IgD-negative memory B cell (primary cell): ENCODE measurements at regions not wholly inside any gene's neighbourhood (a gene's known extent, or its start where the extent isn't known, plus 50 kb on each side); places are given as distances from the start of the nearest gene placed in this dataset.

Experiments used
- H3K27ac Mint-ChIP-seq, 3 donors: one replicate each; pipeline ENCODE4 v1.8.0; 2020 to 2022; ENCODE audit warnings: mild to moderate bottlenecking in 3 of 3, mixed read lengths in 3 of 3, moderate library complexity in 1 of 3
- H3K27me3 Mint-ChIP-seq: one replicate; pipeline ENCODE4 v1.8.0; 2021; ENCODE audit warnings: mixed read lengths
- H3K36me3 Mint-ChIP-seq: one replicate; pipeline ENCODE4 v1.8.0; 2020; ENCODE audit warnings: mild to moderate bottlenecking, mixed read lengths
- H3K4me1 Mint-ChIP-seq, 3 donors: one replicate each; pipeline ENCODE4 v1.8.0; 2020 to 2022; ENCODE audit warnings: mixed read lengths in 3 of 3, mild to moderate bottlenecking in 1 of 3
- H3K4me3 Mint-ChIP-seq, 4 donors: one replicate each; pipeline ENCODE4 v1.8.0; 2020 to 2022; ENCODE audit warnings: mild to moderate bottlenecking in 4 of 4, mixed read lengths in 4 of 4, moderate library complexity in 3 of 4
- H3K9me3 Mint-ChIP-seq, 3 donors: one replicate each; pipeline ENCODE4 v1.8.0; 2020 to 2021; ENCODE audit warnings: mixed read lengths in 3 of 3, mild to moderate bottlenecking in 1 of 3

DNA sequence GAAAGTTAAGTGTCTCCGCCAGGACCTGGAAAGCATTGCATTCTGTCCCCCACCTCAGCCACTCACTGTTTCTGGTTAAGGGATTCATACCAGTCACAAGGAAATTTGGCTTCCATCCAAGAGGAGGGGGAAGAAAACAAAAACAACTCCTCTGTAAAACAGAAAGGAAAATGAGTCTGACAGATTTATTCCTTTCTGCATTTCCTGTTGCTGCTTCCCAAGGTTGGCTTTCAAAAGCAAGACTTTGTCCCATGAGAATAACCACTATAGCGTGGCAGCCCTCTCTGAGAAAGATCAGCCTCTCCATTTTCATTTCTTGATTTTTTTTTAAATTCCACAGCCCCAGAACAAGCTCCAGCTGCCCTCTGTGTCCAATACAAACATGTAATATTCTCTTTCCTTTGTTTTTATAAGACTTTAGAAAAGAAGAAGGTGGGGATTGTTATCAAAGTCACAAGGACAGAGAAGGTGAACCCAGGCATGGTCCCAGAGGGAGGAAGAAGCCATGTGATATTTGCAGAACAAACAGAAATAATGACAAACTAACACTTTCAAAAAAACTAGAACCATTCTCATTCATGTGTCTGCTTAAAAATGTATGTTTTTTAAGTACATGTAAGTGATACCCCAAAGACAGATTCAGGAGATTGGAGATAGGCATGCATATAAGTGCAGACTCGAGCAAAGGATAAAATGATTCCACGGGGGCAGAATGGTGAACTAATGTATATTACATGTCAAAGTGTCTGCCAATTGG is 90.7 kb upstream of the DCLK2 start:
- Mint-ChIP-seq H3K27me3 (no peaks in the 10 kb centered on the region), H3K9me3 (peaks cover 0 to 3% (median 0%) of the 10 kb centered on the region in 3 donors), H3K4me3 (no peak overlapping the region), H3K27ac (peak overlapping the region in 1 of 3 donors; percentile 11), H3K4me1 (peaks cover 0 to 2% (median 0%) of the 10 kb centered on the region in 3 donors), H3K36me3 (peaks cover 5% of the 10 kb centered on the region)

DNA sequence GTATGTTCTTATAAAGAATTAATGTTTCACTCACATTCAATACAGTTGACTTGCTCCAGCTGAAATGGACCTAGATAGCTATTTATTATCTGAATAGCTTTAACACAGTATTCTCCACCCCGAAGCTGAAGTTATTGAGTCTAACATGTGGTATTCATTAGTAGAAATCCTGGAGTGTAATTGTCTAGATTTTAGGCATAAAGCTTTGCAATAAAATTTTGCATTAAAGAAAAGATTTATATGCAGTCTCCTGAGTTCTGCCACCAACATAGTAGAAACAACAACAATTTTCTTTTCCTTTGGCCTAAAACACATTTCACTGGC is 90.2 kb upstream of the DCLK2 start:
- peaks cover 0 to 2% (median 0%) of the 10 kb centered on the region in 3 donors for H3K4me1 Mint-ChIP-seq
- H3K27ac Mint-ChIP-seq, result peak overlapping the region in 1 of 3 donors; percentile 11
- H3K27me3 Mint-ChIP-seq, result no peaks in the 10 kb centered on the region
- H3K4me3 Mint-ChIP-seq, result no peak overlapping the region
- H3K9me3 Mint-ChIP-seq, result peaks cover 0 to 3% (median 0%) of the 10 kb centered on the region in 3 donors
- peaks cover 4% of the 10 kb centered on the region for H3K36me3 Mint-ChIP-seq

DNA sequence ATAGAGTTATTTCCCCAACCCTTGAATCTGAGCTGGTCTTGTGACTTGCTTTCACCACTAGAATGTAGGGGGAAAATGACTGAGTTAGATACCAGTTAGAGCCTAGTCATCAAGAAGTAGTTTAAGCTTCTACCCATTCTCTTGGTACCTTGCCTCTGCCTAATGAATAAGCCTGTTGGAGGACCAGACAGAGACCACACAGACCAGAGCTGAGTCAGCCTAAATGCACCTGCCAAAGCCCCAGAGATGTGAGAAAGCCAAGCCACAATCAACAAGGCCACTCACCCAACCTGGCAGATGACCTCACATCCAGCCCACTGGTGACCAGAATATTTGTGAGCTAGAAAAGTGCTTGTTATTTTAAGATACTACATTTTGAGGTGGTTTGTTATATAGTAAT is 85.2 kb upstream of the DCLK2 start:
- Mint-ChIP-seq H3K4me1 (no peaks in the 10 kb centered on the region), H3K27me3 (no peaks in the 10 kb centered on the region), H3K9me3 (no peaks in the 10 kb centered on the region), H3K4me3 (no peak overlapping the region), H3K36me3 (peaks cover 2% of the 10 kb centered on the region), H3K27ac (no peak overlapping the region)

DNA sequence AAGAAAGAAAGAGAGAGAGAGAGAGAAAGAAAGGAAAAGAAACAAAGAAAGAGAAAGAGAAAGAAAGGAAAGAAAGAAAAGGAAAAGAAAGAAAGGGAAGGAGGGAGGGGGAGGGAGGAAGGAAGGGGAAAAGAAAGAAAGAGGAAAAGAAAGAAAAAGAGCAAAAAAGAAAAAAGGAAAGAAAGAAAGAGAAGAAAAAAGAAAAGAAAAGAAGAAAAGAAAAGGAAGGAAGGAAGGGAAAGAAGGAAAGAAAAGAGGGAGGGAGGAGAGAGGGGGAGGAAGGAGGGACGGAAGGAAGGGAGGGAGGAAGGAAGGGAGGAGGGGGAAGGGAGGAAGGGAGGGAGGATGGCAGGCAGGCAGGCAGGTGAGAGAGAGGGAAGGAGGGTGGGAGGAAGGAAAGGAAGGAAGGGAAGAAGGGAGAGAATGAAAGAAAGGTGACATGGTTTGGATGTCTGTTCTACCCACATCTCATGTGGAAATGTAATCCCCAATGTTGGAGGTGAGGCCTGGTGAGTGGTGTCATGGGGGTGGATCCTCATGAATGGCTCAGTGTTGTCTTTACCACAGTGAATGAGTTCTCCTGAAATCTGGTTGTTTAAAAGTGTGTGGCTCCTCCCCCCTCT is 83.0 kb upstream of the DCLK2 start:
- no peaks in the 10 kb centered on the region for H3K27me3 Mint-ChIP-seq
- H3K4me3 Mint-ChIP-seq, result no peak overlapping the region
- peaks cover 2% of the 10 kb centered on the region for H3K36me3 Mint-ChIP-seq
- H3K9me3 Mint-ChIP-seq, result no peaks in the 10 kb centered on the region
- no peaks in the 10 kb centered on the region for H3K4me1 Mint-ChIP-seq
- H3K27ac Mint-ChIP-seq, result no peak overlapping the region

DNA sequence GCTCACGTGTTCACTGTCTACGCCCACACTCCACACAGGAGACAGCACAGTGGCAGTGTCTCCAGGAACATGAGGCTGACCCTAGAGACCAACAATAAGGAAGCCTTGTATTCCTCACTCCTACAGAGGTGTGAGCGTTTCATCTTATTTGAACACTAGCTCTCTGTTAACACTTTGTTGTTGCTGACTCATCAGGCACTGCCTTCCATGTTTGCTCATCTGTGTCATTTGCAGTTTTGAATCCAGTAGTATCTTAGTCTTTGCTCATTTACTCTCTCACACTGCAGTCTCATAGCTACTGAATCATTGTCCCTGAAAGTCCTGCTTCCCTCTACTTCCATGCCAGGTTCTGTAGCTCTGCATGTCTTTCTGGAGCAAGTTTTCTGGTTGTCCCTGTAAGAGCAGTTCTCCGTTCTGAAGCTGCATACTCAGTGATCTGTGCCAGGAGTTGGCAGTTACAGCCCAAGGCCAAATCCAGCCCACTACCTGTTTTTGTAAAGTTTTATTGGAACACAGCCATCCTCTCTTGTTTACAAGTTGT is 80.3 kb upstream of the DCLK2 start:
- Mint-ChIP-seq H3K36me3 (no peaks in the 10 kb centered on the region), H3K4me3 (no peak overlapping the region), H3K27ac (no peak overlapping the region), H3K9me3 (no peaks in the 10 kb centered on the region), H3K4me1 (peaks cover 0 to 1% (median 0%) of the 10 kb centered on the region in 3 donors), H3K27me3 (no peaks in the 10 kb centered on the region)

DNA sequence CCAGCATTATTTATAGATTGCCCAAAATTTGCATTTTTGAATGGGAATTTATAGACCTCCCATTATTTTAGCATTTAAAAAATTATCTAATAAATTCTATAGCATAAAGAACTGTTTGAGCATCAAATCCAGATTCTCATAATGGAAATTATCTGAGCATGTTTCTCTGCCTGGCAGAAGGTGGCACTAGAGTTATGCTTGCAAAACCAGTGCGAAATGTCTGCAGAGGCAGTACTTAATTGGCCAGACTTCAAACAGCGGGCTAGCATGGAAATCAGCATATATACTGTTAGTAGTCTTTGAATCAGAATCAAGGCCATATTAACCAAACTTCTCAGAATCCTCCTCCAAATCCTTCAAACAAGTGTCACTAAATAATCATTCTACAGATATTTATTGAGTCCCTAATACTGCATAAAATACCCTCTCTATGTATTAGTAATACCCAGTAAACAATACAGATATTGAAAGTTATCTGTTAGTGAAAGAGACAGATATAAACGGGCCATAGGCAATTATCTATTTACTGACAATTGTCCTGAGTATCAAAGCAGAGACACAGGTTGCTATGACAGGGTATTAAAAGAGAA is 78.7 kb upstream of the DCLK2 start:
- Mint-ChIP-seq H3K36me3 (no peaks in the 10 kb centered on the region), H3K4me1 (peaks cover 0 to 1% (median 0%) of the 10 kb centered on the region in 3 donors), H3K27ac (no peak overlapping the region)

DNA sequence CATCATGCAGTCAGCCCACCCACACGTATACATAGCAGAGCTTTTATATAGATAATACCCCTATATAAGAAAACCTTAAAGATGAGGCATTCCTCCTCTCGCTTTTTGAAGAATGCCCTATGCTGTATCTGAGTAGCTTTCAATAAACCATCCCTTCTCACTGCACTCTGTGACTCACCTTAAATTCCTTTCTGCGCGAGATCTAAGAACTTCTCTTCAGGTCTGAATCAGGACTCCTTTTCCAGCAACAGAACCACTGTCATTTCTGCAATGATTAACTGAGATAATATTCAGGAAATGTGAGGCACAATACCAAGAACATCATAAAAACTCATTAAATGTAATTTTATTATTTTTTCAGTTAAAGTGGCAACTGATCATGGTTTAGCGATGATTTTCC is 76.4 kb upstream of the DCLK2 start:
- H3K27me3 Mint-ChIP-seq, result peaks cover 2% of the 10 kb centered on the region
- H3K4me1 Mint-ChIP-seq, result peaks cover 0 to 1% (median 0%) of the 10 kb centered on the region in 3 donors
- no peak overlapping the region for H3K4me3 Mint-ChIP-seq
- H3K9me3 Mint-ChIP-seq, result no peaks in the 10 kb centered on the region
- H3K27ac Mint-ChIP-seq, result no peak overlapping the region
- H3K36me3 Mint-ChIP-seq, result no peaks in the 10 kb centered on the region

More for the DNA sequence above, 78.7 kb upstream of the DCLK2 start:
- Mint-ChIP-seq H3K27me3 (no peaks in the 10 kb centered on the region), H3K9me3 (no peaks in the 10 kb centered on the region), H3K4me3 (no peak overlapping the region)

DNA sequence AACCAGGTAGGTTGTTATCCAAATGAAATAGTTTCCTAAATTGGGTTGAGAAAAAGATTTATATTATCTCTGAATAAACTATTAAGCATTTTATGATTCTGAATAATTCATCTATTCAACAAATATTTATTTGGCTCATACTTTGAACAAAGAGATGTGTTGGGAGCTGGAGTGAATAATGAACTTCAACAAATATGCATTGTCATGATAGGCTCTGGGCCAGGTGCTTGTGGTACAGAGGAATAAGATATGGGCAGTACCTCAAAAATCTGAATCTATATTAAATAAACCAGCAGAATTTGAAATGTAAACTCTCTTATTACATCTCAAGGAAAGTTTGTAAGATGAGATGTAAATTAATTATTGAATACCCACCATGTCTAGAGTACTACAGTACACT is 75.7 kb upstream of the DCLK2 start:
- peaks cover 2% of the 10 kb centered on the region for H3K27me3 Mint-ChIP-seq
- H3K4me1 Mint-ChIP-seq, result peaks cover 0 to 1% (median 0%) of the 10 kb centered on the region in 3 donors
- no peak overlapping the region for H3K4me3 Mint-ChIP-seq
- no peak overlapping the region for H3K27ac Mint-ChIP-seq
- no peaks in the 10 kb centered on the region for H3K9me3 Mint-ChIP-seq
- no peaks in the 10 kb centered on the region for H3K36me3 Mint-ChIP-seq

DNA sequence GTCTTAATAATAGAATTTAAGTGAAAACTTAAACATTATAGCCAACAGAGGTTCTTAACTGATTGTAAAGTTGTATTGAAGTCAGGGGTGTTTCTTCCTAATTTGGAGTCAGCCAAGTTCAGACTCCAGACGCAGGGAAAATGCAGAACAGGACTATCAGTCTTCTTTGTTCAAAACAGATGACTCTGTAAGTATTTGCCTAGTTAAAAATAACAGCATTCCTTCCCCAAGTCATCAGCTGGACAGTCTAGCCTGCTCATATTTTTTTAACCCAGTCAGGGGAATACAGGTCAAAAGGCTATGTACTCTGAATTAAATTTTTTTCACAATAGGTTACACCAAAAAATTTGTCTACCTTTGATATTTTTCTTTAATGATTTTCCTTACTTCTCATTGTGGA is 73.8 kb upstream of the DCLK2 start:
- Mint-ChIP-seq H3K27ac (no peak overlapping the region), H3K4me3 (no peak overlapping the region), H3K4me1 (peaks cover 0 to 1% (median 0%) of the 10 kb centered on the region in 3 donors), H3K36me3 (no peaks in the 10 kb centered on the region), H3K9me3 (no peaks in the 10 kb centered on the region), H3K27me3 (peaks cover 2% of the 10 kb centered on the region)

DNA sequence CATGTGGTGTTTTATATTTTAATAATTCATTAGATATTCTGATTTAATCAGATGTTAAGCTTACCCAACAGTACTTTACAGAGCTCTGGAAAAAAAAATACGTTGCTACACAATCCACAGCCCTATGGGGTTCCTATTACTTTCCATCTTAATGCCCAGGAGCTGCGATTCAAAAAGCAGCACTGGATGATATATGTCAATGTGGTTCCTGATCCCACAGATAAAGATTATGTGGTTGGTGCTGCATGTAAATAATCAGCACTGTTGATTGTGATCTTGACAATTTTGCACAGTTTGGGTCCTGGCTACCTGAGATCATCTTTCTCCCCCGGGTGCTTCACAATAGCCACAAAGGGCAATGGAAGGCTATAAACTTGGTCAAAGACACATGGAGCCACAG is 72.7 kb upstream of the DCLK2 start:
- peaks cover 0 to 1% (median 0%) of the 10 kb centered on the region in 3 donors for H3K4me1 Mint-ChIP-seq
- no peak overlapping the region for H3K4me3 Mint-ChIP-seq
- H3K27me3 Mint-ChIP-seq, result peaks cover 2% of the 10 kb centered on the region
- H3K36me3 Mint-ChIP-seq, result no peaks in the 10 kb centered on the region
- no peak overlapping the region for H3K27ac Mint-ChIP-seq
- no peaks in the 10 kb centered on the region for H3K9me3 Mint-ChIP-seq

DNA sequence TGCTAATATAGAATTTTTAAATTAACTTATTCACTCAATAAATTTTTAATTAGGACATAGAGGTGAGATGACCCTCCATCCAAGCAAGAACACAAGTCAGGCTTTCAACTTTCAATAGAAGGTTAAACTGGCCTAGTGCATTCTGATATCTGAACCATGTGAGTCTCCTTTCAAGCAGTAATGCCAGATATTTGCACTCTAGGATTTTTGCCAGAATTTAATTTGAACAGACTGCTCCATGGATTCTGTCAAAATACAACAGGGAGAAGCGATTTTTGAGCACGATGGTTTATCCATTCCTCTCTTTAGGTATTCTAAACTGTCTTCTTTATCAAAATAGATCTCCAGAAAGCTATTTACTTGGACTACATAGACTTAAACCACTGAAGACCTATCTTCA is 72.0 kb upstream of the DCLK2 start:
- Mint-ChIP-seq H3K4me3 (no peak overlapping the region), H3K27ac (no peak overlapping the region), H3K27me3 (peaks cover 2% of the 10 kb centered on the region), H3K36me3 (no peaks in the 10 kb centered on the region), H3K4me1 (peaks cover 0 to 1% (median 0%) of the 10 kb centered on the region in 3 donors), H3K9me3 (no peaks in the 10 kb centered on the region)

DNA sequence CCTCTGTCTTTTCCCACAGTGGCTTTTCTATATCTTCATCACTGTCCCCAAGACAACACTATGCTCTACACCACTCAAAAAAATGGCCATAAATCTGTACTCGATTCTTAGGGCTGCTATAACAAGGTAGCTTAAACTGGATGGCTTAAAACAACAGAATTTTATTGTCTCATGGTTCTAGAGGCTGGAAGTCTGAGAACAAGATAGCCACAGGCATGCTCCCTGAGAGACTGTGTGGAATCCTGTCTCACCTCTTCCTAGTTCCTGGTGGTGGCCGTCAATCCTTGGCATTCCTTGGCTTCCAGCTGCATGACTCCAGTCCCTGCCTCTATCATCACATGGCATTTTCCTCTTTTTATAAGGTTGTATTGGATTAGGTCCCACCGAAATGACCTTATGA is 70.7 kb upstream of the DCLK2 start:
- H3K9me3 Mint-ChIP-seq, result no peaks in the 10 kb centered on the region
- H3K4me1 Mint-ChIP-seq, result no peaks in the 10 kb centered on the region
- no peak overlapping the region for H3K4me3 Mint-ChIP-seq
- H3K36me3 Mint-ChIP-seq, result no peaks in the 10 kb centered on the region
- H3K27me3 Mint-ChIP-seq, result peaks cover 2% of the 10 kb centered on the region
- no peak overlapping the region for H3K27ac Mint-ChIP-seq

DNA sequence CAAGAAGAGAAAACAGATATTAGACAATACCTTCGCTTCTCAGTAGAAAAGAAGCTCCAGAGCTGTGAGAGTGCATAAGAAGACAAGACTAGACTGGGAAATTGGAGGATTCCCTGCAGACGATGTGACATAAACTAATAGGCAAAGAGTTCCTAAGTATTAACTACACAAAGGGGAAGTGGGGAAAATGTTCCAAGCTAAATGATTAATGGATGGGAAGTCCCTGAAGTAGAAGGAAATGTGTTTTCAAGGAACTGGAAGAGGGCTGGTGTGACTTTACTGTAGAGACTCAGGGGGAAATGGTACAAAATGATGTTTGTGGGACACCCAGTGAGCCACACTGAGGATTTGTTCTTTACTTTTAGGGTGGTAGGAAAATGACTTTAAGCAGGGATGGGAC is 69.7 kb upstream of the DCLK2 start:
- Mint-ChIP-seq H3K9me3 (no peaks in the 10 kb centered on the region), H3K4me1 (no peaks in the 10 kb centered on the region), H3K36me3 (no peaks in the 10 kb centered on the region), H3K27ac (no peak overlapping the region), H3K4me3 (no peak overlapping the region), H3K27me3 (peaks cover 2% of the 10 kb centered on the region)

DNA sequence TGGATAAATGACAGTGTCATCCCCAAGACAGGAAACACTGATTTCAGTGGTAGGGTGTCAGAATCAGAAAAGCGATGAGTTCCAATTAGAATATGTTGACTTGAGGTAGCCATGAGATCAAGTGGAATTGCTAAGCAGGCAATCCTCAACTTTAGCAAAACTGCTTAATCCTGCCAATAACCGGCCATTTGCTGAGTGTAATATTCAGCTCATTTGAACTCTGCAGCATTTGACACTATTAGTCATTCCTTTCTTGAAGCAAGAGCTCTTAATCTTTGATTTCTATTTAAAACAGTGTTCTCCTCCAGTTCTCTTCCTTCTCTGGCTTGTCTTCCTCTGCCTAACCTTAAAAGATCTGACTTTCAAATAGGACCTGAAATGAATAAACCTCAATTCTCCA is 68.7 kb upstream of the DCLK2 start:
- no peak overlapping the region for H3K27ac Mint-ChIP-seq
- H3K27me3 Mint-ChIP-seq, result peaks cover 2% of the 10 kb centered on the region
- H3K4me1 Mint-ChIP-seq, result no peaks in the 10 kb centered on the region

DNA sequence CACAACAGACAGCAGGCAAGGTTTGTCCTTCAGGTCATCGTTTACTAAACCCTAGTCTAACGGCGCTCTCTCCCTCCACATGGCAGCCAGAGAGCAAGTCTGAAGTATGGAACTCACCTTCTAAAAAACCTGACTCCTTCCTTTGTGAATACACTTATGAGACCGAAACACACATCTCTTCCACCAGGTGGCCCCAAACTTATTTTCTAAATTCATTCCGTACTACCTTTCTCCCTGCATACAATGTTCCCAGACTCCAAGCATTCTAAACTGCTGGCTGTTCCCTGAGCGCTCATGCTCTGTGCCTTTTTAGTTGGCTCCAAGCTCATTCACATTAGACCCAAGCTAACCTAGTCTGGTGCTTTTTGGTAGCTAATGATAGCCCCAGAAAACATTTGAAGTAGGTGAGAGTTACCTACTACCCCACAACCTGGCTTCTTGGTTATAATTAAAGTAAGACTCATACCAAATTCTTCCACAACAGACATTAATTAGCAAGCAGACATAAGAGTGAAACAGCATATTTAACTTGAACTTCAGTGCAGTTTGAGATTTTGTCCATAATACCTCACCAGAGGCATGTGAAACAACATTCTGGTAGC is 67.6 kb upstream of the DCLK2 start:
- Mint-ChIP-seq H3K36me3 (no peaks in the 10 kb centered on the region), H3K9me3 (no peaks in the 10 kb centered on the region), H3K4me1 (no peaks in the 10 kb centered on the region), H3K27ac (no peak overlapping the region), H3K4me3 (no peak overlapping the region), H3K27me3 (peaks cover 1% of the 10 kb centered on the region)

More for the DNA sequence above, 68.7 kb upstream of the DCLK2 start:
- Mint-ChIP-seq H3K4me3 (no peak overlapping the region), H3K9me3 (no peaks in the 10 kb centered on the region), H3K36me3 (no peaks in the 10 kb centered on the region)
